IPS-NIHi7 (cell line): ENCODE measurements at regions not wholly inside any gene's neighbourhood (a gene's known extent, or its start where the extent isn't known, plus 50 kb on each side); places are given as distances from the start of the nearest gene placed in this dataset.
A peak's percentile ranks its signal among the peaks of the same experiment; 100 is the strongest.
"Not testable (repeated sequence)": the region's sequence is repeated elsewhere in the genome, so short reads cannot be mapped to it uniquely, and the experiment has no call there.

Source experiments
- DNase-seq: peaks from one replicate; pipeline ENCODE4 v3.0.0; 2012; ENCODE audit warnings: mixed read lengths; ENCODE audit errors: extremely low spot score

DNA sequence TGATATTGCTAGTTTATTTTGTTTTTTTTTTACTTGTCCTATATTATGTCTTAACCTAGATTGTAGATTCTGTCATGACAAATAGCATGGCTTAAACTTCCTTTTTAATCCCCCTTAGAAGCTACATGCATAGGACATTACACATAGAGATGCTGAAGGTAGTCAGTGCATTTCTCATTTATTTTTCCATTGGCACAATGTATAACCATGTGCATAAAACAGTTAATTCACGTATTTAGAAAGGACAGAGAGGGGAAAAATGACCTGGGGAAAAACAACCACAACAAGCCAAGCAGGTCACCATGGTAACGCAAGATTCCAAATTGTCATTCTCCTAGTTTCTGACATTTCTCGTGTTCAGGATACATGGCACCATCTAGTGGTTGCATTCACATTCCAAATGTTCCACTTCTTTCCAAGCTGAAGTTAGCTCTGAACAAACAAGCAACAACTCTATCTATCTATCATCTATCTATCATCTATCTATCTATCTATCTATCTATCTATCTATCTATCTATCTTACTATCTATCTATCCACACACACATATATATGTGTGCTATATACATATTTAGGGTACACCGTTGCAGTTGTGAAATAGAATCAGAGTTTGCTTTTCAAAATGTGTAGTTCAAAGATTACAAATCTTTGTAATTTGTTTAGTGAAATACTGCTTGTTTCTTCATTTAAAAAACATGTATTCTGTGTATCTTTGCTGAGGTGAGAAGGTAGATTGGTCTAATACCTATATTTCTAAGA lies 487.2 kb upstream of the ST8SIA4 start:
- DNase-seq: peak; percentile 45

DNA sequence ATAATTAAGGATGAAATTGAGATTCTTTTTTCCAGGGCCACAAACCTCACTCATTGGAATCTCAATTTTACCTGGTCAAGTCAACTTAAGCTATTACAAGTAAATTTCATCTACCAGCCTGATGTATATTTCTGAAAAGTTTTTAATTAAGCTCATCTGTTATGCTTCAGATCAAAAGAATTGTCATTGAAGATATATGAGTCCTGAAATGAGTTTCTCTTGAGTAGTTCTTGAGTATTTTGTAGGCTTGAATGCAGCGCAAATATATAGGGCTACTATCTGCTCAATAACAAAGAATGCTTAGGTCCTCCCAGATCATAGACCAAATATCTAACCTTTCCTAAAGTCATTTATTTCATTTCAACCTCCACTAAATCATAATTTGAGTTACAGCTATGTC lies 482.2 kb upstream of the ST8SIA4 start:
- no peak for DNase-seq

DNA sequence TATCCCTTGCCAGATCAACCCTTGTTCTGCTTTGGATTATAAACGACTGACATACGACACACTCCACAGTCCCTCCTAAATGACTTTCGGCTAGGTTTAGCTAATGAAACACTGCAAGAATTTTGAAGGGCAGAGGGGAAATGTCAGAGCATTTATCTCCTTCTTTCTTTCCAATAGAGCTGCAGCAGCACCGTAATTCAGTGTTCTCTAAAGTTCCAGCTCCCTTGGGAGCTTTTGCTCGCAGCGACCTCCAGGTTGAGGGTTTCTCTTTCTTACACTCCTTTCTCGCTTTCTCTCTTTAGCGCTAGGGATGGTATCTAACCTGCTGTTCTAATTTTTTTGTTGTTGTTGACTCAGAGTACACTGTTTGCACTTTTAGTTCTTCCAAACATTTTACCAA lies 467.1 kb upstream of the ST8SIA4 start:
- no peak for DNase-seq

DNA sequence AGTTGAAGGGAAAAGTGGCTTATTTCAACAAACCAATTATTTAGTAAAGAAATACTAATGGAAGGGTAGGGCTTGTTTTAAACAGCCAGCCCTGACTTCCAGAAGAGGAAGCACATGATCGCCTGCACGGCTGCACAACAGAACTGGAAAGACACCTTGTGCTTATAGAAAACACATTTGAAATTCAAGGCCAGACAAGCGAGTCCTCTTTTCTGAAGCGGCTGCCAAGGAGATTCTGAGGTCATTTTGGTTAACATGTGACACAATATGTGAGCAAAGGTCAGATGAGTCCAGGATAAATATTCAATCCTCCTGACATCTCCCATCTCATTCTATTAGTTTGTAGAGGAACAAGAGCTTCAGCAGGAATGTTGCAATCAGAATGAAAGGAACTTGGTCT lies 461.4 kb upstream of the ST8SIA4 start:
- DNase-seq: no peak

DNA sequence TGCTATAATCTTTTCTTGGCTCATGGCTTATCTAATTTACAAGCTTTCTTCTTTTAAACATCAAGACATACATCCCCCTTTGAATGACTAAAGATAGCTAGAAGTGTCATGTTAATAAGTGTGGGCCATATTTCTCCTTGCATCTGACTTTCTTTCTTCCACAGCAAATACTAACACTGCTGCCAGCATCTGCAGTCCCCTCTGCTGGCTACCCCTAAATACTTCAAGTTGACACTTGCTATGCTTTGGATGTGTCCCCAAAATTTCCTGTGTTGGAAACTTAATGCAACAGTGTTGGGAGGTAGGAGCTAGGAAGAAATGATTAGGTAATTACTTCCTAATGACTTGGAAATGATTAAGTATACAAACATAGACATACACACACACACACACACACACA lies 459.0 kb upstream of the ST8SIA4 start:
- DNase-seq: peak; percentile 8

DNA sequence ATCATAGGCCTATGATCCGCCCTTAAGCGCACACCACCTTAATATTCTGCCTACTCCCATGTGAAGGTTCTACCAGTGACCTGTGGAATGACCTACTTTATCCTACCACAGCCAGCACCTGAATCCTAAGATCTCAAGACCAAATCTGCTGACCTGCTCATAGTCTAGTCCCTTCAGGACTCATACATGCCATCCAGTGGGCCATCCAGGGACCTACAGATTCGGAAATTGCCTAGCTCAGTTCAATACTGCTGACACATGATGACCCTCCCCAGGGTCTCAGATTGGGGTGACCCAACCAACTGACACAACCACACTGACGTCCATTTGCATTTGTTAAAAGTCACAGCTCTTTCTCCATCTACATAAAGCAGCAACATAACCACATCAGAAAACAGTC lies 443.8 kb upstream of the ST8SIA4 start:
- peak; percentile 28 for DNase-seq

DNA sequence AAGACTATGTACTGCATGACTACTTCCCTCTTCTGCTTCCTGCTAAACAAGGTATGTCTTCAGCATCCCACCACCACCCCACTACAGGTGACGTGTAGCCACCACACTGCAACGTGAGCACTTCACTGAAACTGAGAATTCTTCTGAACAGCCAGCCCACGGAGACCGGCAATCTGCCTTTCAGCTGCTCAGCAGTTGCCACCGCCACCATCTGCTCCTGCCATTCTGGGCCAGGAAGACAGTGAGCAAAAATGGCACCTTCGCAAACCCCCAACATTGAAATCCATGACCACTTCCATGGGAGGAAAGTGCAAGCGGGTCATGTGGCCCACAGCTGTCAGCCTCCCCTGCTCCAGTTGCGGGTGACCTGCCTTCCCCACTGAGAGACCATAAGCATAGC lies 443.4 kb upstream of the ST8SIA4 start:
- no peak for DNase-seq

DNA sequence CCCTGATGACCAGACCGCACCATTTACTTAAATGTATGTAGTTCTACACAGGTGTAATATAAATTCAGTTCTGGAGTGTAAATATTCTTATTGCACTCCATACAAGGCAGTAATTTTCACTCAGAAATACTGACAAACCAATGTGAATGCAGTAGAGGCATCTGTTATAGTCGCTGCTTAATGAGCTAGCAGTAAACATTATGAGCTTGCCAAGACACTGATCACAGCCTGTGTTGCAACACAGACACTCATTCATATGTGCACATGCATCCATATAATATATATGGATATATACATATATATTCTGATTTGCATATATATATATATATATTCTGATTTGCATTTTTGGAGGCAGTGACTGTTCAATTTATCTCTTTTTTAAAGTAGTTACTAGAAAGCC lies 435.1 kb upstream of the ST8SIA4 start:
- DNase-seq: no peak

DNA sequence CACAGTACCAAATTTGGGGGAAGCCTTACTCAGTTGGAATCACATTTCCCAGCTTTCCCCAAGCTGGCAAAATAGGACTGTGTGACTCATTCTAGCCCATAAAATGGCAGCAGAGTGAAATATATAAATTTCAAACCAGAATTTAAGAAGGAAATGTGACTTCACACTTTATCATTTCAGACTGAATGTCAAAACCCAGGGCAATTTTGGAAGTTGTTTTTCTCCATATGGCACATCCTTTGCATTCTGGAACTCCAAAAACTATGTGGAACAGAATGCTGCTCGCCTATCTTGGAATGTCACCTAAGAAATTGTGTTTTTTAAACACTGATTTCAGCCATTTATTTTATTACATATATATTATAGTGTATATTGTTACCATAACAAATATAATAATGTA lies 424.7 kb upstream of the ST8SIA4 start:
- DNase-seq: no peak

DNA sequence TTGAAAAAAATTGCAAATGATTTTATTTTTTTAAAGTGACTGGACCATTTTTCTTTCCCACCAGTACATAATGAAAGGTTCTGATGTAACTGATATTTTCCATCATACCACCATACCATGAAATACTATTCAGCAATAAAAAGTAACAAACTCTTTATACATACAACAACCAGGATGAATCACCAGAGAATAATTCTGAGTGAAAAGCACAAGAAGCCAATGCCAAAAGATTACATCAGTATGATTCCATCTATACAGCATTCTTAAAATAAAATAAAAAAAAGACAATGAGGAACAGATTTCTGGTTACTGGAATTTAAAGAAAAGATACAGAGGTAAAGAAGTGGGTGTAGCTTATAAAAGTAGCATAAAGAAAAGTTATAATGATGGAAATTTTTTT lies 423.7 kb upstream of the ST8SIA4 start:
- no peak for DNase-seq

DNA sequence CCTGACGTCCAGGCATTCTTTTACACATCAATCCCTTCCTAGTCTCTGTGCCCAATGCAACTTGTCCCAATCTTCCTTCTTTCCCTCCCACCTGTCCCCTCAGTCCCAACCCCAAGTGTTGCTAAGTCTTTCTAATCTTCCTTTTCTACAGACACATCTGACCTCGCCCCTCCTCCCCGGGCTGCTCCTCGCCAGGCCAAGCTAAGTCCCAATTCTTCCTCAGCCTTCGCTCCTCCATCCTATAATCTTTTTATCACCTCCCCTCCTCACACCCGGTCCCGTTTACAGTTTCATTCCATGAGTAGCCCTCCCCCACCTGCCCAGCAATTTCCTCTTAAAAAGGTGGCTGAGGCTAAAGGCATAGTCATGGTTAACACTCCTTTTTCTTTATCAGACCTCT lies 413.3 kb upstream of the ST8SIA4 start:
- not testable (repeated sequence) for DNase-seq

DNA sequence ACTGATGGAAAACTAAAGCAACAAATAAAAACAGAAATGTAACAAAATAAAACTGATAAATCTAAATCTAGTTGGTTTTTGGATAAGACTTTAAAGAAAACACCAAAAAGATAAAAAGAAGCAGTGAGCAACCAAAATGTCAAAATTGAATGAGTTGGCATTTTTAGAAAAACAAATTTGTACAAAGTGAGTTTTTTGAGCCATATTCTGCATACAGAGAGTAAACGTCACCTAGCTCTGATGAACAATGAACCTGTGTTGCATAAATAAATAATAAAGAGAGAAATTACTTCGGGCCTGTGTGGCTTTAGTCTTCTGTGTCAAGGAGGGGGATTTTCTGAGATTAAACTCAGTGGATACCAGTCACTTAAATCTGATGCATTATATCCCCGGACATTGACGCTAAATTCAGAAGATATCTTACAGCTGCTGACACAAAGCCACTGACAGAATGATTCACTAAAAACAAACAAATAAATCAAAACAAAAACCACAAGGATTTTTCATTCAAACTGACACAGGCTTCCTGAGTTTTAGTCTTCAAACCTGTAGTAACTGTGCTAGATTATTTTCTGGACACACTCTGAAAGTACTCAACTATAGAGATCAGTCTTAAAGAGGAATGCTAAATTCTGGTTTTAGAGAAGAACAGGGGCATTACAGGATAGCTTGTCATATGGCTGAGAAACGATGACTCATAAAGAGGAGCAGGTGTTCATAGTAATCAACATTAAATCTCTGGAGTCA lies 403.5 kb upstream of the ST8SIA4 start:
- DNase-seq: no peak

DNA sequence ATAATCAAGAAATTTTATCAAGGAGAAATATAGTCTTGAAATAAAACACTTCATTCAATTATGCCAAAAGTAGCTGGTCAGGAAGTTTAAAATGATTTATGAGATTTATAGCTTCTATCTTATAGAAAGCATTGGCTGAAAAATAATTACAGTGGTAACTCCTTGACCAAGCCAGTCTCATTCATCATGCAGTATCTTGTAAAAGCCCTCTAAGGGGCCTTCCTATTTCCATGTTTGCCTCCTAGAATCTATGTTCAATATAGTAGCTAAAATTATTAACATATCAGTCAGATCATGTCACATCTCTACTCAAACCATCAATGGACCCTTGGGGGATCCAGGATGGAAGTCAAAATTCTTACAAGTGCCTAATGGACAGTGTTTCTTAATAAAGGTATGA lies 393.4 kb upstream of the ST8SIA4 start:
- no peak for DNase-seq

DNA sequence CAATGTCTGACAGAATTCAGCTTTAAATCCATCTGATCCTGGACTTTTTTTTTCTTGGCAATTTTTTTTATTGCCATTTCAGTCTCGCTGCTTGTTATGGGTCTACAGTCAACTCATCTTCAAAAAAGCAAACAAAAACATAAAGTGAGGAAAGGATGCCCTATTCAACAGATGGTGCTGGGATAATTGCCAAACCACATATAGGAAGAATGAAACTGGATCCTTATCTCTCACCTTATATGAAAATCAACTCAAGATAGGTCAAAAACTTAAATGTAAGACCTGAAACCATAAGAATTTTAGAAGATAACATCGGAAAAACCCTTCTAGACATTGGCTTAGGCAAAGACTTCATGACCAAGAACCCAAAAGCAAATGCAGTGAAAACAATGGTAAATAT lies 389.1 kb upstream of the ST8SIA4 start:
- DNase-seq: no peak

DNA sequence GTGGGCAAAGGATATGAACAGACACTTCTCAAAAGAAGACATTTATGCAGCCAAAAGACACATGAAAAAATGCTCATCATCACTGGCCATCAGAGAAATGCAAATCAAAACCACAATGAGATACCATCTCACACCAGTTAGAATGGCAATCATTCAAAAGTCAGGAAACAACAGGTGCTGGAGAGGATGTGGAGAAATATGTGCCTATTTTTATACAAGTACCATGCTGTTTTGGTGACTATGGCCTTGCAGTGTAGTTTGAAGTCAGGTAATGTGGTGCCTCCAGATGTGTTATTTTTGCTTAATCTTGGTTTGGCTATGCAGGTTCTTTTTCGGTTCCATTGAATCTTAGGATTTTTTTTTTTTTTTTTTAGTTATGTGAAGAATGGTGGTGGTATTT lies 387.7 kb upstream of the ST8SIA4 start:
- not testable (repeated sequence) for DNase-seq

DNA sequence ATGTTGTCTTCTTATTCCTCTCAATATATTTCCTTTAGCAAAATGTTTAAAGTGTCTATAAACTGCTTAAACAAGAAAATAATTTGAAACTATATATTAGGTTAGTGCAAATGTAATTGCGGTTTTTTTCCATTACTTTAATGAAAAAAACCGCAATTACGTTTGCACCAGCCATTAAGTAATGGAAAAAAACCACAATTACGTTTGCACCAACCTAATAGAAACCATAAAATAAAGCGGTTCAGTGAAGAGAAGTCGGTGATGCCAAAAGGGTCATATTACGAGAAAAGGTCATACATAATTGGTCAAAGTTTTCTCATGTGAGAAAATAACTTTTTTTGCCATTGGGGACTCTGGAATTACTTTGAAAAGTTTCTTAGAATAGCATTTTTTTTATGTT lies 385.6 kb upstream of the ST8SIA4 start:
- no peak for DNase-seq

DNA sequence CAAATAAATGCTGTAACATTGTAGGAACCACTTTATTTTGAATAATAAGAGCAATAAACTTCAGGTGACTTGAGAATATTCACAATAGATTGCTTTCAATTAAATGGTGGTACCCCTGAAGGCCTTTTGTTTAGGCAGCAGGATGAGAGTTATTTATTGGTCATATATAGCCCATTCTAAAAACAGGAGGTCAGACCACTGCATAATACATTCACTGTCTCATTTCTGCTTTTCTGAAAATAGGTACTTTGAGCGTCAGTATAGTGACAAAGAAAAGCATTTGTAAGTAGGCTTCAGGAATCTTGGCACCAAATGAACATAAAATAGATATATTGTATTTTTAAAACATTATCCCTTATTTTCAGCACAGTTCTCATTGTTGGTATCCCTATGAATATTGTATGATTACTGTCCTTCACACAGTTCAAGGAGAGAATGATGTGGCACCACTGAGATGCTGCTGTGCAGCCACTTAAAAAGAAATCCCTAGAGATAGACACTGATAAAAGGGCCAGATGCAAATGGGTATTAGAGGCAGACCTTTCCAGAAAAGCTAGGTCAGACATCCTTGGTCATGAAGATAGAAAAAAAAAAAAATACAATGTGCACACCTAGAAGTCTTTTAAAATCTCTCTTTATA lies 381.8 kb upstream of the ST8SIA4 start:
- no peak for DNase-seq

DNA sequence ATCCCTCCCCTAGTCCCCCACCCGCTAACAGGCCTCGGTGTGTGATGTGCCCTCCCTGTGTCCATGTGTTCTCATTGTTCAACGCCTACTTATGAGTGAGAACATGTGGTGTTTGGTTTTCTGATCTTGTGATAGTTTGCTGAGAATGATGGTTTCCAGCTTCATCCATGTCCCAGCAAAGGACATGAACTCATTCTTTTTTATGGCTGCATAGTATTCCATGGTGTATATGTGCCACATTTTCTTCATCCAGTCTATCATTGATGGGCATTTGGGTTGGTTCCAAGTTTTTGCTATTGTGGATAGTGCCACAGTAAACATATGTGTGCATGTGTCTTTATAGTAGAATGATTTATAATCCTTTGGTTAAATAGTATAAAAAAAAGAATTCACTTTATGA lies 380.9 kb upstream of the ST8SIA4 start:
- DNase-seq: not testable (repeated sequence)

DNA sequence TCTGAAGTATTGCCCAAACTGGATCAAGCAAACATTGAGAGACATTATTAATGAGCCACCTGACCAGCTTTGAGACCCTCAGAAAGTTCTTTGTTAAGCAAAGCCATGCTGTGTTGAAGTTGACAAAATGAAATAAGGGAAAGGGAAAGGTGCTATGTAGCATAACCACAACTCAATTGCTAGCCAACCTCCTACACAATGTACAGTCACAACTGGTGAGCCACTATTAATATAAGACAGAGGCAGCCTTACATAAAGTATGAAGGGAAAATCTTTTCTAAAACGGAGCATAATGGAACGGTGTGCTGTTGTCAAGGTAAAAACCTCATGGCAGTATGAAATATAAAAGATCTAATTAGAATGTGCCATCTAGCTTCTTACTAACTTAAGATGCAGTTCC lies 375.8 kb upstream of the ST8SIA4 start:
- no peak for DNase-seq

DNA sequence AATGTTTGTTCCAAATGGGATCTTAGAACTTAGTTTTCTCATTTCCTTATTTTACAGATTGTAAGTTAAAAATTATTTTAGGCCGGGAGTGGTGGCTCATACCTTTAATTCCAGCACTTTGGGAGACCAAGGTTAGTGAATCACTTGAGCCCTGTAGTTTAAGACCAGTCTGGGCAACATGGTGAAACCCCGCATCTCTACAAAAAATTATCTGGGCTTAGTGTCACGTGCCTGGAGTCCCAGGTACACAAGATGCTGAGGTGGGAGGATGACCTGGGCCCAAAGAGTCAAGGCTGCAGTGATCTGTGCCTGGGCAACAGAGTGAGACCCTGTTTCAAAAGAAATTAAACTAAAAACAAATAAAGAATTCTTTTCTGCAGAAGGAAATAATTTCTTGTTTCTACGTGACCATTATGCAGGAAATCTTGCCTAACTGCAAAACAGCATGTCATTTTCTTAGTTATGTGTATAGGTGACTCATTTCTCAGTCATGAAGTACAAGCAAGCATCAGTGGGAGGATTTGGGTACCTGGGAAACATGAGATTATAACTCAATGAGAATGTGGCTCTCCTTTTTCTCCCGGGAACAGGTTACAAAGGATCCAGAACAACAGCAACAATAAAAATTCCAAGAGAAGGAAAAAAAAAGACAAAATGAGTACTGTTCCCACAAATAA lies 375.1 kb upstream of the ST8SIA4 start:
- no peak for DNase-seq

DNA sequence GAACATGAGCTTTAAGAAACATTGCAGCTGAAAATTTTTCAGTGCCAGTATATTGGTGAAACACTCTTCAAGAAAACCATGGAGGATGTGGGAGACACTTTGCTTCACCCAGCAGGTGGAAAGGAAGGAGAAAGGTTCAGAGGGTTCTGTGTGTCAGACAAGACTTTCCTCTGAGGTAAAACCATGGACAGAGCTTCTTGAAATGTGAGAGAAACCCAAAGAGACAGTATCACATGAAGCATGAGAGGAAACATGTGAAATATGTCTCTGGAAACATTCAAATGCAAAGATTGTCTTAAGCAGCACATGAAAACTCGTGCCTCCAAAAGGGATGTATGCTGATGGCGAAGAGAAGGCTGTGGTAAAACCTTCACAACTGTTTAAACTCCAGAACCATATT lies 368.9 kb upstream of the ST8SIA4 start:
- DNase-seq: no peak

DNA sequence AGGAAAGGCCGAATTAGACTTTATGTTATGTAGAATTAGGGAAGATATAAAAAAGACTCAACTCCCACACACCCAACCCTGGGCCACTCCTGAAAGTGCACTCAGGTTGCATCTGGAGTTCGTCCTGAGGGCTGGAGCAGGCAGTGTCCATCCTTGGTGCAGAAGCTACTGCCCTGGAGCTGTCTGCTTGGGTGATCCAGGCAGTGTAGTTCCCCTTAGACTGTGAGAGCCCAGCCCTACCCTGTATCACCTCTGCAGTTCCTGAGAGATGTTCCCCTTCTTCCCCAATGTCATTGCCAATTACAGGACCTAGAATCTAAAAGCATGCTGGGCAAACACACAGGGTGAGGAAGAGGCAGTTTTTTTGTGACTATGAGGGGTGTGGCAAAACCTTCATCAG lies 368.3 kb upstream of the ST8SIA4 start:
- DNase-seq: no peak
